ENCODE measurements at regions not wholly inside any gene's neighbourhood (a gene's known extent, or its start where the extent isn't known, plus 50 kb on each side); places are given as distances from the start of the nearest gene placed in this dataset.
A peak's percentile ranks its signal among the peaks of the same experiment; 100 is the strongest.
"Not testable (repeated sequence)": the region's sequence is repeated elsewhere in the genome, so short reads cannot be mapped to it uniquely, and the experiment has no call there.

- DNase-seq (ENCODE audit: low read depth in 3 of 3): no peak
Measured at GRCh38 chr11:44417731-44418455, 108.0 kb upstream of the ALX4 start.

DNA sequence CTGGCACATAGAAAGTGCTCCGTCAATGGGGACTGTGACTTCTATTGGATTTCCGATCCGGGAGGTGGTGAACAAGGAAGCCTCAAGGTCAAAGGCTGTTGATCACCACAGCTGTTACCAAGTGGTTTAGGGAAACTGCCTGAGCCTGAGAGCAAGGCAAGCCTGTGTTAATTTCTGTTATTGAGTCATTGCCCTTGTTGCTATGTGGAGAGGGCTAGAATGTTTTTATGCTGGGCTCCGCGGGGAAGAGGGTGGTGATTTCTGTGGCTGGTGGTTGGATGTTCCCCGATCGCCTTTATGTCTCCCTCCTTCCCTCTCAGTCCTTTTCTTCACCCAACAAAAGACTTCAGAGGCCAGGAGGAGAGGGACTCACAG, 108.5 kb upstream of the ALX4 start:
- DNase-seq (ENCODE audit: low read depth in 3 of 3): no peak

GRCh38 chr11:44421090-44421675, 111.2 kb upstream of the ALX4 start:
- DNase-seq (ENCODE audit: low read depth in 3 of 3): no peak

DNA sequence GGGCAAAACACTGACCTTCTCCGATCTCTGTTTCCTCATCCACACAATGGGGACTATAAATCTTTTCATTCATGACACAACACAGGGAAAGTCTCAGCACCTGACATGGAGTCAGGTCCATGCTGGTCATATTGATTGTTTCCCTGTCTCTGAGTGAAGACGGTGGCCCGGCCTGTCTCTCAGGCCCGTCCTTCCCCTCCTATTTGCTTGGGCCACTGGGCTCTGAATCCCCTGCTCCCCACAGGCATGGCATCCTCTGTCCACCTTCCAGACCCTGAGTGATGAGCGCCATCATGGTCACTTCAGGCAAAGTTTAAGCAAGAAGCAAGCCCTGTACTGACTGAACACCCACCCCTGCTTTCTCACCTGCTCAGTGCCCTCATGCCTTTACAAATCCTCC, 113.3 kb upstream of the ALX4 start:
- DNase-seq (ENCODE audit: low read depth in 3 of 3): no peak

GRCh38 chr11:44424841-44425240, 114.9 kb upstream of the ALX4 start:
- no peak for DNase-seq (ENCODE audit: low read depth in 3 of 3)

DNA sequence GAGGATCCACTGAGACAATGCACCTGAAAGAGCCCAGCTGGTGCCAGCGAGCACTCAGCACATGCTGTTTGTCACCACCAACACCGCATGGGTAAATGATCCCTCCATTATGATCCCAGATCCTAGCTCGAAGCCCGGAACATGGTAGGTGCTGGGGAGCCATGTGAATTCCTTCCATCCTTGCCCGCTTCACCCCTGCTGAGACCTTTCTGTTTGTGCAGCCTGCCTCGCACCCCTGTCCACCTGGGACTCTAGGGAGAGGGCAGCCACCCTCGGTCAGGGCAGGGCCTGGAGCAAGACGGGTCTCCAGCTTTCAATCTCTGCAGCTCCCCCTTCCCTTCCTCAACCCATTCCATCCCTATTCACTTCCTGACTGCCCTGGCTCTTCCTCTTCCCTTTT, 116.2 kb upstream of the ALX4 start:
- no peak for DNase-seq (ENCODE audit: low read depth in 3 of 3)

DNA sequence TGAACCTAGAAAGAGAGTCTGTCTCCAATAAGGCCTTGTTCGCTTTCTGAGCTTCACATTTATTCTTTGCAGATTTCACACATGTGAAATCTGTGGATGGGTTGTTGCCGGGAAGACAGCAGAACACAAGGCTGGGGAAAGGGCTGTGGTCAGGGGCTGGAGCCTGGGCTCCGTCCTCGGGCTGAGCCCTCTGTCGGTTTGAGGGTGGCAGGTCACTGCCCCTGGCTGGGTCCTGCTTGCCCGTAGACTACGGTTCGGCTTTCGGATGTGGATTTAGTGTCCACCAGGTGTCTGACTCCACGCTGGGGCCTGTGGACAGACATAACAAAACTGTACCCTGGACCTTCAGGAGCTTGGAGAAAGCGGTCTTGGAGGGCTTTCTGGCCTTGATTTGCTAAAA, 117.0 kb upstream of the ALX4 start:
- DNase-seq (ENCODE audit: low read depth in 3 of 3): no peak

DNA sequence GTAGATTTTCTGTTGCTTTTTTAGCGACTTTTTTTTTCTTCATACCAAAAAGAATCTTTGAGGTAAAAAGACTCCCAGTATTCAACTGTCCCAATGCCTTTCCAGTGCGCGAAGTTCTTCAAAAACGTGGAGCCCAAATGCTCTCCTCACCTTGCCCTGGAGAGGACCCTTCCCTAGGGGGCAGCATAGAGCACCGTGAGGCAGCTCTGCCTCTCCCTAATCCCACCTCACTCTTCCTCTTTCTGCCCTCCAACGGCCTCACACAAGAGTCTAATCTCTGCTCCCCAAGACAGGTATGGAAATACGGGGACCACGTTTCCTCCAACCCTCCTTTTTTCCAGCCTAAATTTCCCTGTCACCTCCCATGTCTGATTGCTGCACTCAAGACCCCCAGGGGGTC, 117.5 kb upstream of the ALX4 start:
- DNase-seq (ENCODE audit: low read depth in 3 of 3): peak in 1 of 3 experiments; percentile 8

DNA sequence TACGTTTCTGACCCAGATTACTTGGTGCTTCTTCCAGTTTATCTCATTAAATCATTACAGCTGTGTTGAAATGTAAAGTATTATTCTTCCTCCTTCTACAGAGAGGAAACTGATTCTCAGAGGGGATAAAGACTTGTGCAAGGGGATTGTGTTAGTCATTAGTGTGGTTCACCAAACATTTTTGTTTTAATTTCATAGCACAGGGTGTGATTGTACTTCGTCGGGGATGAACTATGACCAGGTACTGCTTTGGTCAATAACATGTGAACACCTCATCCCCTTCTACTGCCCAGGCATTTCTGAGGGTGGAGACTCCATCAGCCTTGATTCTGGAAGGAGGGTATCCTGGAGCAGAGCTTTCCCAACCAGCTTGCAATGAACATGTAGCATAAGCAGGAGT, 120.2 kb upstream of the ALX4 start:
- no peak for DNase-seq (ENCODE audit: low read depth in 3 of 3)

DNA sequence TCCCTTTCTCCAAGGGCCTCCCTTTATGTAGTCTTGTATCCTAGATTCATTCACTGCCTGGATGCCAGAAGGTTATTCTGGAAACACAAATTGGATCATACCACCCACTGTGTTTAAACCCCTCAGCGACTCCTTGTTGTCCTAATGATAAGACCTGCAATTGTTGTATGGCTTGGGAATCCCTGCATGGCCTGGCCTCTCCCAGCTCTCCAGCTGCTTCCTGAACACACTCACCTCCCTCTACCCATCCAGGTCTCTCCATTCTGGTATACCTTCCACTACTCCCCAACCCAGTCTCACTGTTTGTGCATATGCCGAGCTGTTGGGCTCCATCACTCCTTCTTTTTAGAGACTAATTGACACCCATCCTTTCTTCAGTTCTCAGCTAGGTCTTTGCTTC, 124.3 kb upstream of the ALX4 start:
- no peak for DNase-seq (ENCODE audit: low read depth in 3 of 3)

- DNase-seq (ENCODE audit: low read depth in 3 of 3): no peak
Measured at GRCh38 chr11:44437122-44437521, 127.2 kb upstream of the ALX4 start.

- DNase-seq (ENCODE audit: low read depth in 3 of 3): not testable (repeated sequence)
Measured at GRCh38 chr11:44442893-44443673, 122.4 kb upstream of the CD82 start.

- DNase-seq (ENCODE audit: low read depth in 3 of 3): no peak
Measured at GRCh38 chr11:44443836-44444769, 121.4 kb upstream of the CD82 start.

GRCh38 chr11:44444770-44445321, 120.6 kb upstream of the CD82 start:
- DNase-seq (ENCODE audit: low read depth in 3 of 3): no peak

DNA sequence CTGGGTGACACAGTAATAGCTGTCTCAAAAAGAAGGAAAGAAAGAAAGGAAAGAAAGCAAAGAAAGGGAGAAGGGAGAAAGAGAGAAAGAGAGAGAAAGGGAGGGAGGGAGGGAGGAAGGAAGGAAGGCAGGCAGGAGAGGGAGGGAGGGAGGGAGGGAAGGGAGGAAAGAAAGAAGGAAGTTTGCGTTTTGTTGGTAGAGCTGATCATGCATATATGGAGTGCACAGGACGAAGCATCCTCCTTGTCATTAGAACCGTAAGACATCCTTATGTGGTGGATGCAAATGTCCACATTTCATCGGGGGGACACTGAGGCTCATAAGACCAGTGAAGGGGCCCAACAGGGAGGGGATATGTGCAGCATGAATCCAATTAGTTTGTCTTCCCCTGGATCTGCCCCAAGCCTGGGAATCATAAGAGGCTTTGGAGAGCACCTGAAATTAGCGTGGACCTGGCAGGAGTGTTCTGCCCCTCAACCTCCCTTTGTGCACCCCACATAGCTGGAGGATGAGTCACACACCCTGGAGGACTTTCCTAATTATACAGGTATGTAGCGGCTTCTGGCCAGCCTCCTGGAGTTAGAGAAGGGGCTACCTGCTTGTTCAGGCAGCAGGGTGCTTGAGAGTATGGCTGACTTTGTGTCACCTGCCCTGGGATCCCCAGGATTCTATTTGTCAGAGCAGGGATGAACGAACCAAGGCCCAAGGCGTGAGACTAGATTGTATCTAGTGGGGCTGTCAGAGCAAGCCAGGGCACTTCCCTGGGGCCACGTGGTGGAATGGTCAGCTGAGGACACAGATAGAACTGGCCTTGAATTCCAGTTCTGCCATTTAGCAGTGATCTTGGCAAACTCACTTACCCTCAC, 119.7 kb upstream of the CD82 start:
- no peak for DNase-seq (ENCODE audit: low read depth in 3 of 3)

- DNase-seq (ENCODE audit: low read depth in 3 of 3): no peak
Measured at GRCh38 chr11:44446366-44446762, 119.1 kb upstream of the CD82 start.

DNA sequence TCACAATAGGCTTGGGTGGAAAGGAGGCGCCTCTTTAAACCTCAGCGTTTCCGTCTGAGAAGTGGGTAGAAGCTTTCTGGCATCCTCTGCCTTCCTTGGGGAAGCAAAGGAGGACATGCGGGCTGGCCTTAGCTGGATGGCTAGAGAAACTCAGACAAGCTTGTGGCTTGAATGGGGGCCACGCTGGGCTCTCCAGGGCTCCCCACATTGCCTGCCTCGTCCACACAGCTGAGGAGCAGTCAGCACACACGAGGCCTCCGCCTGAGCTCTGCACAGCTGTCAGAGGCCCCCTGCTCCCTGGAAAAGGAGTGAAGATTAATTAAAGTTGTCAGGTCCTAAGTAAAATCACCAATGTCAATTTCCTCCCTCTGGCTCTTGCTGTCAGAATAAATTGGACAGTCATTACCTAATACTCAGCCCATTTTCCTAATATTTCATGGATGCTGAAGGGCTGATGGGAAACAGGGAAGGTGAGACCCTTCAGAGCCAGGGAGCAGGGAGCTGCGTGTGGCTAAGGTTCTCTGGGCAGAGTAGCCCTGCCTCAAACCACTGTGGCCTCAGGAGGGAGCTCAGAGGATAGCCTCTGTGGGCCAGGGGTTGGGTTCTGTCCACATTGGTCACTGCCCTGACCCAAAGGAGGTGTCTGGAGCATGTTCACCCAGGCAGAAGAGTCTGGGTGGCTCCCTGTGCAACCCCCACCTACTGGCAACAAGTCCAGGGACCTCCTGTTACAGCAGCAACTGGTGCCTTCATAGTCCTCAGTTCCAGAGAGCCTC, 118.3 kb upstream of the CD82 start:
- no peak for DNase-seq (ENCODE audit: low read depth in 3 of 3)

DNA sequence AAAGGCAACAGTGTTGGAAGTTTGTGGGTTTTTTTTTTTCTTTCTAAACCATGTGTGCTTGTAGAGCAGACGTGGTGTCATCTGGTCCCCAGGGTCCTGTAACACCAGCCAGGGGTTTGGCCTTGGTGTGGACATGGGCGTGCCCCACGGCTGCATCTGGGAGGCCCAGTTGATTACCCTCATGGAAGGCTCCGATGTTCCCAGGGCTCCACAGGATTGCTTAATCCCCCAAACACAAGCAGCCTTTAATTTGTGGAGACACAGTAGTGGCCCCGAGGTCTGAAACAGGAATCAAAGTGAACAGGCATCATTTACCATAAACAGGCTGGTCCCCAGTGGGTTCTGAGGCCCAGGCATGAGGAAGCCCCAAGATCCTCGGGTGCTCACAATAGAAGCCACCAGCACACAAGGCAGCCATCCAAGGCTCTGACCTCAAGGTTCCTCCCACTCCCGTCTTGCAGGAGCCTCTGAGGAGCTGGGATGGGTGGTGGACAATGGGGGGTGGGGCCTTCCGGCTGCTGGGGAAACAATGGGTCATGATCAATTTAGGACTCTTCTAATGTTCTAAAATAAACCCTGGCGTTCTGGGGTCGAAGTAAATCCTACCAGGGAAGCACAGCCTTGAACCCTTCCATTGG, 115.0 kb upstream of the CD82 start:
- DNase-seq (ENCODE audit: low read depth in 3 of 3): no peak

- DNase-seq (ENCODE audit: low read depth in 3 of 3): no peak
Measured at GRCh38 chr11:44451706-44452105, 113.8 kb upstream of the CD82 start.
